Nephron progenitor cell (in vitro differentiated cells): ENCODE measurements at regions not wholly inside any gene's neighbourhood (a gene's known extent, or its start where the extent isn't known, plus 50 kb on each side); places are given as distances from the start of the nearest gene placed in this dataset.
"Not testable (repeated sequence)": the region's sequence is repeated elsewhere in the genome, so short reads cannot be mapped to it uniquely, and the experiment has no call there.

Experiments used
- DNase-seq: peaks from one replicate; pipeline ENCODE4 v3.0.0; 2021
- H3K27ac Mint-ChIP-seq: 2 replicates; pipeline ENCODE4 v1.8.0; 2021; ENCODE audit warnings: mild to moderate bottlenecking, moderate library complexity, mixed read lengths
- H3K27me3 Mint-ChIP-seq: 2 replicates; pipeline ENCODE4 v1.8.0; 2021; ENCODE audit warnings: mild to moderate bottlenecking, low read depth, mixed read lengths; ENCODE audit not compliant: poor library complexity
- H3K36me3 Mint-ChIP-seq: 2 replicates; pipeline ENCODE4 v1.8.0; 2021; ENCODE audit warnings: low read depth, mixed read lengths
- H3K4me1 Mint-ChIP-seq: 2 replicates; pipeline ENCODE4 v1.8.0; 2021; ENCODE audit warnings: mixed read lengths
- H3K4me3 Mint-ChIP-seq: 2 replicates; pipeline ENCODE4 v1.8.0; 2021; ENCODE audit warnings: mild to moderate bottlenecking, moderate library complexity, mixed read lengths
- H3K9me3 Mint-ChIP-seq: 2 replicates; pipeline ENCODE4 v1.8.0; 2021; ENCODE audit warnings: mild to moderate bottlenecking, moderate library complexity, mixed read lengths
- TF ChIP-seq, protein P1 (sequence below): fragments of 200-600 bp; sonication (generic); IDR thresholded peaks from 2 replicates; pipeline ENCODE4 v1.5.0; 2021; ENCODE audit warnings: antibody characterized with exemption

DNA sequence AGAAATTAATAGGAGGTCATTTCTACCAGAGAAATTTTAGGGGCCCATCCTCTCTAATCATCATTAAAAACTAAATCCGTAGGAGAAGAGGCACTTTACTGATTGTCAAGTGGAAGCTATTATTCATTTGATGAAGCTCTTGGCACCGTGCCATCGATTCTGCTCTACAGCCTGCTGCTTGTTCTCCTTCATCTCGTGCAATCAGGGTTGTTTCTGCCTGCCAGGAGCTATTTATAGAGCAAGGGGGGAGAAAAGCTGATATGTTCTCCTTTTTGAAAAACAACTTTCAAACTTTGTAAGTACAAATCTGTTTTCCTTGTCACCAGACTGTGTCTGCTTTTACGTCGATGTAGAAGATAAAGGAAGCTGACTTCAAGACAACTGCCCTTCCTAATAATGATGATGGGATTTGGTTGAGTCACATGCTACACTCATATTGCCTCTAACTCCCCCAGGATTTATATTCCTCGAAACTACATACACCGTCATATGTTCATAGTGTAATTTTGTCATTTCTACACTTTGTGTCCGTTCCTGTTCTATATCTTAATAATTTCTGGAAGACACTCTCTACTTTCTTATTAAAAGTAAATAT lies 169.6 kb upstream of the LHX8 start:
- no peak for DNase-seq
- Mint-ChIP-seq H3K4me3 (no peak overlapping the region), H3K9me3 (no peaks in the 10 kb centered on the region), H3K4me1 (peaks cover 4% of the 10 kb centered on the region), H3K27ac (no peak overlapping the region), H3K36me3 (no peaks in the 10 kb centered on the region), H3K27me3 (peaks cover 3% of the 10 kb centered on the region)
- TF ChIP-seq, protein P1, sequence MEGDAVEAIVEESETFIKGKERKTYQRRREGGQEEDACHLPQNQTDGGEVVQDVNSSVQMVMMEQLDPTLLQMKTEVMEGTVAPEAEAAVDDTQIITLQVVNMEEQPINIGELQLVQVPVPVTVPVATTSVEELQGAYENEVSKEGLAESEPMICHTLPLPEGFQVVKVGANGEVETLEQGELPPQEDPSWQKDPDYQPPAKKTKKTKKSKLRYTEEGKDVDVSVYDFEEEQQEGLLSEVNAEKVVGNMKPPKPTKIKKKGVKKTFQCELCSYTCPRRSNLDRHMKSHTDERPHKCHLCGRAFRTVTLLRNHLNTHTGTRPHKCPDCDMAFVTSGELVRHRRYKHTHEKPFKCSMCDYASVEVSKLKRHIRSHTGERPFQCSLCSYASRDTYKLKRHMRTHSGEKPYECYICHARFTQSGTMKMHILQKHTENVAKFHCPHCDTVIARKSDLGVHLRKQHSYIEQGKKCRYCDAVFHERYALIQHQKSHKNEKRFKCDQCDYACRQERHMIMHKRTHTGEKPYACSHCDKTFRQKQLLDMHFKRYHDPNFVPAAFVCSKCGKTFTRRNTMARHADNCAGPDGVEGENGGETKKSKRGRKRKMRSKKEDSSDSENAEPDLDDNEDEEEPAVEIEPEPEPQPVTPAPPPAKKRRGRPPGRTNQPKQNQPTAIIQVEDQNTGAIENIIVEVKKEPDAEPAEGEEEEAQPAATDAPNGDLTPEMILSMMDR: no peak

DNA sequence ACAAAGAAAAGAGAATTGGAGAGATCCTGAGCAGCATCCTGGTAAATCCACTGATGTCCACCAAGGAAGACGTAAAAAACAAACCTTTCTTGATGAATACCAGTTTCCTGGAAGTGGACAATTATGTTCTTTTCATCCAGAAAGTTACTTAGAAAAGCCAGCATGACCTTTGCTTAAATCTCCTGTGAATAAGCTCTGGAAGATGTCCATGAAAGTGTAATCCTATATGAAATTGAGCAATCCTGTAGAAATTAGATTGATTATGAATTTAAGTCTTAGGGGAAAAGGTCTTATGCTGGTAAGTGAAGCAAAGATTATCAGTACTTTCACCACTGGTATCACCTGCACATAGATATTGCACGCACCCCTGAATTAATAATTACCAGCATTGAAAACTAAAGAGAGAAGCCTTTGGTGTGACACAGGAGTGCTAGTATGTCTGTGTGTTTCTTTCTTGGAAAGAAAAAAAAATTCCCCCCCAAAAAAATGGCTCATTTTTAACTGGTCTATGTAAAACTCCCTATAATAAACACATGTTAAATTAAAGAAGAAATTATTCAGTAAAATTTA lies 164.5 kb upstream of the LHX8 start:
- H3K4me3 Mint-ChIP-seq: no peak overlapping the region
- peak overlapping the region; percentile 44 for H3K27ac Mint-ChIP-seq
- no peaks in the 10 kb centered on the region for H3K9me3 Mint-ChIP-seq
- DNase-seq: no peak
- no peaks in the 10 kb centered on the region for H3K36me3 Mint-ChIP-seq
- TF ChIP-seq, protein P1: no peak
- H3K27me3 Mint-ChIP-seq: peaks cover 3% of the 10 kb centered on the region
- H3K4me1 Mint-ChIP-seq: peaks cover 1% of the 10 kb centered on the region

GRCh38 chr1:74971982-74972381 lies 162.2 kb upstream of the LHX8 start:
- TF ChIP-seq, protein P1: no peak
- no peak overlapping the region for H3K4me3 Mint-ChIP-seq
- H3K27ac Mint-ChIP-seq: no peak overlapping the region
- no peaks in the 10 kb centered on the region for H3K9me3 Mint-ChIP-seq
- no peaks in the 10 kb centered on the region for H3K36me3 Mint-ChIP-seq
- DNase-seq: no peak
- no peaks in the 10 kb centered on the region for H3K4me1 Mint-ChIP-seq
- H3K27me3 Mint-ChIP-seq: no peaks in the 10 kb centered on the region

DNA sequence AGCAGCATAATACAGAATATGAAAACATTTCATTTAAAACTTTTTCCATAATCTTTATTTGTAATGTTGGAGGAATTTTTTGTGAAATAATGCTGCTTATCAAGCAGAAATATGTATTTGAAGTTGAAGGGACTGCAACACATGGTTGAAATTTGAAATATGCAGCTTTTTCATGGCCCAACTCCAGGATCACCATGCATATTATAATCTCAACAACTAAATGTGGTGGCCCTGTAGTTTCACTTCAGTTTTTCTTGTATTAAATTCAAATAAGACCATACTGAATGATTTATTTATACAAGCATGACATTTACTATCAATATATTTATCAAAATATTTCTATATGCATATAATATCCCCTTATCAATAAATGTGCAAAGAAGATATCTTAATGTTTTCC lies 157.7 kb upstream of the LHX8 start:
- no peak overlapping the region for H3K4me3 Mint-ChIP-seq
- no peak for DNase-seq
- no peaks in the 10 kb centered on the region for H3K4me1 Mint-ChIP-seq
- H3K36me3 Mint-ChIP-seq: no peaks in the 10 kb centered on the region
- H3K27me3 Mint-ChIP-seq: no peaks in the 10 kb centered on the region
- TF ChIP-seq, protein P1: no peak
- H3K9me3 Mint-ChIP-seq: no peaks in the 10 kb centered on the region
- H3K27ac Mint-ChIP-seq: no peak overlapping the region

DNA sequence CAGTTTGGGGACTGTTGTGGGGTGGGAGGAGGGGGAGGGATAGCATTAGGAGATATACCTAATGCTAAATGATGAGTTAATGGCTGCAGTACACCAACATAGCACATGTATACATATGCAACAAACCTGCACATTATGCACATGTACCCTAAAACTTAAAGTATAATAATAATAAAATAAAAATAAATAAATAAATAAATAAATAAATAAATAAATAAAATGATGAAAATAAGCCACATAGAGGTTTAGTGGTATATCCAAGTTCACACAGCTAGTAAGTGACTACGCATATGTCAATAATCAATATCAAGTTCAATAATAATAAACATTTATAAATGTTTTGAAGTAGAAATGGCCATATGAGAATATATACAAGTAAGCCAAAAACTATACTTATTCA lies 141.7 kb upstream of the LHX8 start:
- DNase-seq, H3K36me3 Mint-ChIP-seq, H3K27me3 Mint-ChIP-seq, H3K4me3 Mint-ChIP-seq, H3K4me1 Mint-ChIP-seq, H3K27ac Mint-ChIP-seq: not testable (repeated sequence)
- H3K9me3 Mint-ChIP-seq: peaks cover 16% of the 10 kb centered on the region

- H3K36me3 Mint-ChIP-seq: no peaks in the 10 kb centered on the region
- no peaks in the 10 kb centered on the region for H3K4me1 Mint-ChIP-seq
- H3K4me3 Mint-ChIP-seq: no peak overlapping the region
- H3K27me3 Mint-ChIP-seq: peaks cover 5% of the 10 kb centered on the region
- no peak for DNase-seq
- TF ChIP-seq, protein P1: no peak
- H3K27ac Mint-ChIP-seq: no peak overlapping the region
- no peaks in the 10 kb centered on the region for H3K9me3 Mint-ChIP-seq
Measured at GRCh38 chr1:74995821-74996220, 138.4 kb upstream of the LHX8 start.
